T-helper 17 cell (primary cell): ENCODE measurements at regions not wholly inside any gene's neighbourhood (a gene's known extent, or its start where the extent isn't known, plus 50 kb on each side); places are given as distances from the start of the nearest gene placed in this dataset.

Experiments used
- ATAC-seq: fragments of 150-1000 bp; cut with Tn5 transposase; 2 replicates; pipeline ENCODE4 v1.10.0; 2021; ENCODE audit warnings: mild to moderate bottlenecking, moderate library complexity
- DNase-seq, 3 donors: peaks; one replicate each; pipeline versions ENCODE4 v3.0.0 to v3.0.0-alpha.2; 2020 to 2021
- H3K9me3 ChIP-seq: one replicate; pipeline ENCODE4 v1.7.0; 2013; ENCODE audit warnings: low read length, mild to moderate bottlenecking; ENCODE audit not compliant: control insufficient read depth, poor library complexity, severe bottlenecking
- H3K27ac Mint-ChIP-seq: one replicate; pipeline ENCODE4 v1.8.0; 2022; ENCODE audit warnings: mild to moderate bottlenecking, moderate library complexity, mixed read lengths
- H3K27me3 Mint-ChIP-seq: one replicate; pipeline ENCODE4 v1.8.0; 2022; ENCODE audit warnings: mixed read lengths
- H3K36me3 Mint-ChIP-seq: one replicate; pipeline ENCODE4 v1.8.0; 2022; ENCODE audit warnings: low read depth, mixed read lengths
- H3K4me1 Mint-ChIP-seq: one replicate; pipeline ENCODE4 v1.8.0; 2022; ENCODE audit warnings: mild to moderate bottlenecking, mixed read lengths
- H3K4me3 Mint-ChIP-seq: one replicate; pipeline ENCODE4 v1.8.0; 2022; ENCODE audit warnings: mild to moderate bottlenecking, moderate library complexity, mixed read lengths

GRCh38 chr12:91601054-91601453, 418.4 kb upstream of the DCN start:
- H3K27me3 Mint-ChIP-seq, result no peaks in the 10 kb centered on the region
- peaks cover under 1% of the 10 kb centered on the region for H3K4me1 Mint-ChIP-seq
- no peaks in the 10 kb centered on the region for H3K36me3 Mint-ChIP-seq
- H3K4me3 Mint-ChIP-seq, result no peak overlapping the region
- DNase-seq (no peak), ATAC-seq (no peak)
- no peaks in the 10 kb centered on the region for H3K9me3 ChIP-seq
- H3K27ac Mint-ChIP-seq, result no peak overlapping the region

GRCh38 chr12:91594715-91595114, 412.1 kb upstream of the DCN start:
- DNase-seq (no peak), ATAC-seq (no peak)
- no peaks in the 10 kb centered on the region for H3K9me3 ChIP-seq
- Mint-ChIP-seq H3K4me1 (peaks cover 2% of the 10 kb centered on the region), H3K36me3 (no peaks in the 10 kb centered on the region), H3K27ac (no peak overlapping the region), H3K27me3 (no peaks in the 10 kb centered on the region), H3K4me3 (no peak overlapping the region)

- Mint-ChIP-seq H3K4me1 (peaks cover 2% of the 10 kb centered on the region), H3K27ac (no peak overlapping the region), H3K36me3 (no peaks in the 10 kb centered on the region), H3K27me3 (no peaks in the 10 kb centered on the region), H3K4me3 (no peak overlapping the region)
- DNase-seq, result no peak
- no peaks in the 10 kb centered on the region for H3K9me3 ChIP-seq
- ATAC-seq, result no peak
Measured at GRCh38 chr12:91591639-91591987, 409.0 kb upstream of the DCN start.

GRCh38 chr12:91590966-91591638, 408.5 kb upstream of the DCN start:
- ATAC-seq (no peak), DNase-seq (no peak)
- Mint-ChIP-seq H3K36me3 (no peaks in the 10 kb centered on the region), H3K27me3 (no peaks in the 10 kb centered on the region), H3K27ac (no peak overlapping the region), H3K4me1 (peaks cover 2% of the 10 kb centered on the region), H3K4me3 (no peak overlapping the region)
- H3K9me3 ChIP-seq, result no peaks in the 10 kb centered on the region

GRCh38 chr12:91588874-91589454, 406.3 kb upstream of the DCN start:
- Mint-ChIP-seq H3K27me3 (no peaks in the 10 kb centered on the region), H3K4me1 (no peaks in the 10 kb centered on the region), H3K36me3 (no peaks in the 10 kb centered on the region), H3K4me3 (no peak overlapping the region), H3K27ac (no peak overlapping the region)
- H3K9me3 ChIP-seq, result no peaks in the 10 kb centered on the region
- no peak for ATAC-seq
- DNase-seq, result no peak

DNA sequence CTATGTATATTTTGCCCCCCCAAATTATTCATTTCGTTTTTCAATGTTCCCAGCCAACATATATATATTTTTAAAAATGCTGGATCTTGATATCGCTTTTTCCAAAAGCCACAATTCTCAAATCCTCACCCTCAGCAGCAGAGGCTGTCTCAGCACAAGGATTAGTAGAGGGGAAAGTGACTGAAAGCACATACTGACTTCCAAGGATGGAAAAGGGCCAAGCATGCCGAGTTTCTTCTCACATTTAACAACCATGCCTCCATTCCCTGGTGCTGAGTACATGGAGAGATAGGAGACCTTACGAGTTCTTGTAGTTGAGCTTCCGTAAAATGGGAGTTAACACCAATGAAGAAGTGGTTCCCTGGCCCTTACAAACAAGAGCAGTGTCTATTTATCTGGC, 403.4 kb upstream of the DCN start:
- Mint-ChIP-seq H3K4me3 (no peak overlapping the region), H3K27ac (no peak overlapping the region), H3K27me3 (no peaks in the 10 kb centered on the region), H3K36me3 (no peaks in the 10 kb centered on the region), H3K4me1 (no peaks in the 10 kb centered on the region)
- DNase-seq, result no peak
- no peak for ATAC-seq
- no peaks in the 10 kb centered on the region for H3K9me3 ChIP-seq

DNA sequence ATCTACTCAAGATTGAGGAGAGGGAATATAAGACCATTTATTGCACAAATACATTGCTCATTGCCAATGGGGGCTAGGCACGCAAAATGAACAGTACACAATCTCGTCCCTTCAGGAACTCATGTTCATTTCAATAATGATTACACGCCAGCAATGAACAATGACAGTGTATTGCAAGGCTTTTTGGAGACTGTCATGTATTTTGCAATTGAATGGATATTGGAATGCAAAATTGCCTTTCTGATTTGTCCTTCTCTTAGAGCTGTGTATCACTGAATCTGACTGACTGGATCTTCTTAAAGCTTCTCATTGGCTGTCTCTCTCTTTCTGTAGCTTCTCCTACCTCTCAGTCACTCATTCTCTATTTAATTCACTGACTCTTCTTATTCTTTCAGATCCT, 400.2 kb upstream of the DCN start:
- no peak overlapping the region for H3K27ac Mint-ChIP-seq
- H3K4me1 Mint-ChIP-seq, result peaks cover 1% of the 10 kb centered on the region
- no peaks in the 10 kb centered on the region for H3K9me3 ChIP-seq
- H3K36me3 Mint-ChIP-seq, result no peaks in the 10 kb centered on the region
- DNase-seq (no peak), ATAC-seq (no peak)
- H3K4me3 Mint-ChIP-seq, result no peak overlapping the region
- no peaks in the 10 kb centered on the region for H3K27me3 Mint-ChIP-seq

DNA sequence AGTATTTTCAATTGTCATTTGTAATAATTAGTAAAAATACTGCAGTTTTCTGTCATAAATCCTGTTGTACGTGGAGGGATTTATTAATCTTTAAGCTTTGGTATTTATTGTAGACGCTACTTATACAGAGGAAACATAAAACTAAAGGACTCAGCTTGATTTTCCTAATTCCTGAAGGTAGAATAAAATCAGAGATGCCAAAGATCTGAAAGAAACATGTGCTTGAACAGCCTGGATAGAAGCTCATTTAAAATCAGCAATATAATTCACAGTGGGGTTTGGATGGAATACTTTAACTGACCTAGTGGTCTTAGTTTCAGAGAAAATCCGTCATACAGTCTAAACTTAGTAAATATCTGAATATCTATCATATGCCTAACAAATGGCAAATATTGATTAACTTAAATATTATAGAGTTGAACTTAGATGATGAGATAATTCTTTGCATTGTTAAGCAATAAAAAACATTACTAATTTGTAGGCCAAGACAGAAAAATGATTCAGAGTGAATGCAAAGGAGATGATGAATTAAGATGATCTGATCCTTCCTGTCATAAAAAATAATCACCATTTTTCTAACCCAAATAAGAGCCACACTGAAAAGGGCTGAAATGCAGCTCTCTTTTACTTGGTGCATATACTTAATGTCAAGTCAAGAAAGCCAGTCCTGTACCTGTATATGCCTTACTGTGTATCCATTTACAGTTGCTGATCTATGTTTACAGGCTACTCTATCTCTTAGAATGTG, 397.1 kb upstream of the DCN start:
- peaks cover 3% of the 10 kb centered on the region for H3K27me3 Mint-ChIP-seq
- no peak for ATAC-seq
- H3K36me3 Mint-ChIP-seq, result no peaks in the 10 kb centered on the region
- peak overlapping the region; percentile 41 for H3K27ac Mint-ChIP-seq
- H3K4me3 Mint-ChIP-seq, result no peak overlapping the region
- no peak for DNase-seq
- peaks cover 4% of the 10 kb centered on the region for H3K4me1 Mint-ChIP-seq
- H3K9me3 ChIP-seq, result no peaks in the 10 kb centered on the region

DNA sequence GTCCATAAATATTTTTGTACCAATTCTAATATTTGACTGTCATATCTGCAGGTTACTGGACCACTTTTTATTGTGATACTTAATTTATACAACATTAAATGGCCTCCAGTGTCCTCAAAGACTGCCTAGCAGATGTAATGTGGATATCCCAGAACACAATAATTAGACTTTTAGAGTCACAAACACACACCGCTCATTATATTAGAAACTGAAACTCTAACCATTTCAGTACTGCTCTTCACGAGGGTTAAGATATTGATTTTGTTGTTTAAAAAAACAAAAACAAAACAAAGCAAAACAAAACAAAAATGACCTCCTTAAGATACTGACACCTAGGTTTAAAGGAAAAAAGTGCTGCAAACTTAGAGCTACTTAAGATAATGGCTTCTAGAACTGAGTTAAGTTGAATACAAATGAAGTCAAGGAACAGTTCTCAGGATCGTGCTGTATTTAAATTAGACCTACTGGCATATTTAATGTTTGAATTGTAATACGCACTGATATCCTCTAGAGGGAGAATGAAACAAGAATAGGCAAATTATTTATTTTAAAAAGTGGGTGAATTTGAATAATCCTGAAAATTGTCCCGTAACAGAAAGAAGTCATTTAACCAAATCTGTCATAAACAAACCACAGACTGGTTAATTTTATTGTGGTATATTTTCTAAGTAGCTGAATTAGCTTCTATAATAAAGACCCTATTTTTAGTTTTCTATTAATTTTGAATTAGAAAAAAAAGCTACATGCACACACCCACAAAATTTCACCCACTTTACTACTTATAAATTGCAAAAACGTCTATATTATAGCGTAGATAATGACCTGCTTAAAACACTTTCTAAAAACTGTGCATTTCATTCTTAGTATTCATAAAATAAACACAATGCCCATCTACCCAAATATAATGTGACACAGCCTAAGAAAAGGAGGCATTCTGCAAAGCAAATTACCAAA, 395.2 kb upstream of the DCN start:
- H3K9me3 ChIP-seq, result no peaks in the 10 kb centered on the region
- no peak for DNase-seq
- H3K27ac Mint-ChIP-seq, result peak overlapping the region; percentile 85
- H3K4me3 Mint-ChIP-seq, result peak overlapping the region; percentile 86
- ATAC-seq, result peak; percentile 78
- H3K27me3 Mint-ChIP-seq, result peaks cover 7% of the 10 kb centered on the region
- H3K36me3 Mint-ChIP-seq, result no peaks in the 10 kb centered on the region
- H3K4me1 Mint-ChIP-seq, result peaks cover 7% of the 10 kb centered on the region

DNA sequence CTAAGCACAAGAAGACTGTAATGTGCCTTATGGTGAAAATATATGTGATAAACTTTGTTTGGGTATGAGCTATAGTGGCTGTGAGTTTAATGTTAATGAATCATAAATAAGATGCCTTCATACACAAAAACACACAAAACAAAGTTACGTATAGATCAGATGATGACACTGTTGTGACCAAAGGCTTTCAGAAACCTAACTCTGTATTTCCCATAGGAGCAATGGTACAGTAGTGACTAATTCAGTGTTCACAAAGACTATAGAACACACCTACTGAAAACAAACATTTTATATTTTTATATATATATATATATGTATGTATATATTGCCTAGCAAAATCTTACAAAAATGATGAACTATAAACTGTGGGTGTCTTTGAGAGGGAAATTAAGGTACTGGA, 393.8 kb upstream of the DCN start:
- H3K9me3 ChIP-seq, result no peaks in the 10 kb centered on the region
- ATAC-seq (no peak), DNase-seq (no peak)
- no peak overlapping the region for H3K27ac Mint-ChIP-seq
- no peaks in the 10 kb centered on the region for H3K36me3 Mint-ChIP-seq
- H3K4me3 Mint-ChIP-seq, result no peak overlapping the region
- H3K4me1 Mint-ChIP-seq, result peaks cover 7% of the 10 kb centered on the region
- peaks cover 14% of the 10 kb centered on the region for H3K27me3 Mint-ChIP-seq

DNA sequence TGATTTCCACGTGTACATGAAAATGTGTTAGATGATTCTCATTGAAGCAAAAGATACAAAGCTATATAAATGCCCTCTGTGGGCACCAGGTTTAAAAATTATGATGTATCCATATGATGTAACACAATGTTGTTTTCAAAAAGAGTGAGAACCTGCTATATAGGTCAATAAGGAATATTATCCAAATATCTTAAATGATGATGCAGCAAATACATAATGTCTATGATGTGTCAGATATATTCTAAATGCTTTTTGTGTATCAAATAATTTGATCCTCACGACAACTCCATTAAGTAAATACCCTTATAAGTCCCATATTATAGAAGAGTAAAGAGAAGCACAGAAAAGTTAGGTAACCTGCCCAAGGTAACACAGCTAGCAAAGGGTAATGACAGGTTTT, 393.0 kb upstream of the DCN start:
- ATAC-seq, result no peak
- no peaks in the 10 kb centered on the region for H3K9me3 ChIP-seq
- Mint-ChIP-seq H3K4me1 (peaks cover 7% of the 10 kb centered on the region), H3K4me3 (no peak overlapping the region), H3K36me3 (no peaks in the 10 kb centered on the region), H3K27ac (no peak overlapping the region), H3K27me3 (peaks cover 14% of the 10 kb centered on the region)
- DNase-seq, result no peak

DNA sequence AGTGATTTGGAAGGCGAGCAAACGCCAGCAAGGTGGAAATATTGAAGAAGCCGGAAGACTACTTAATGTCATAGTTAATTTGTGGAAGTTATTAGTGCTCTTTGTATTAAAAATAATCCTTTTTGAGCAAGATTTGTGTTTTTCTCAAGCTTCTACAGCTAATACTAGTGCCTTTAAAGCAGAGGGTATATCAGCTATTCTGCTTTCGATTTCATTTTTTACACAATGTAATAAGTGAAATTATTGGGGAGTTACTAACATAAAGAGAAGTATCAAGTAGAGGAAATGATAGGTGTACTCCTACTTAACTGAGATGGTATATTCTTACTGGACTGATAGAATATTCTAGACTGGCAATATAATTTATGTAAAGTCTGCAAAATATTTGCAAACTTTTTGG, 392.4 kb upstream of the DCN start:
- no peak overlapping the region for H3K4me3 Mint-ChIP-seq
- H3K36me3 Mint-ChIP-seq, result no peaks in the 10 kb centered on the region
- H3K27me3 Mint-ChIP-seq, result peaks cover 14% of the 10 kb centered on the region
- DNase-seq (no peak), ATAC-seq (no peak)
- H3K27ac Mint-ChIP-seq, result no peak overlapping the region
- H3K9me3 ChIP-seq, result no peaks in the 10 kb centered on the region
- peaks cover 7% of the 10 kb centered on the region for H3K4me1 Mint-ChIP-seq

GRCh38 chr12:91574391-91574790, 391.8 kb upstream of the DCN start:
- H3K27me3 Mint-ChIP-seq, result peaks cover 14% of the 10 kb centered on the region
- H3K36me3 Mint-ChIP-seq, result no peaks in the 10 kb centered on the region
- no peak for ATAC-seq
- no peak overlapping the region for H3K27ac Mint-ChIP-seq
- no peaks in the 10 kb centered on the region for H3K9me3 ChIP-seq
- no peak for DNase-seq
- peaks cover 7% of the 10 kb centered on the region for H3K4me1 Mint-ChIP-seq
- H3K4me3 Mint-ChIP-seq, result no peak overlapping the region
